GM12865 (cell line): ENCODE measurements at regions not wholly inside any gene's neighbourhood (a gene's known extent, or its start where the extent isn't known, plus 50 kb on each side); places are given as distances from the start of the nearest gene placed in this dataset.

Source experiments
- DNase-seq: peaks from one replicate; pipeline ENCODE4 v3.0.0; 2010; ENCODE audit warnings: low read depth
- H3K4me3 ChIP-seq: 2 replicates; pipeline ENCODE4 v1.5.1; 2011; ENCODE audit warnings: mild to moderate bottlenecking, low read depth, low read length, control low read depth
- CTCF ChIP-seq: IDR thresholded peaks from 2 replicates; pipeline ENCODE4 v1.5.1; 2011; ENCODE audit warnings: low read length, control low read depth, low read depth, inconsistent platforms; ENCODE audit not compliant: insufficient read depth; ENCODE audit errors: missing control alignments

DNA sequence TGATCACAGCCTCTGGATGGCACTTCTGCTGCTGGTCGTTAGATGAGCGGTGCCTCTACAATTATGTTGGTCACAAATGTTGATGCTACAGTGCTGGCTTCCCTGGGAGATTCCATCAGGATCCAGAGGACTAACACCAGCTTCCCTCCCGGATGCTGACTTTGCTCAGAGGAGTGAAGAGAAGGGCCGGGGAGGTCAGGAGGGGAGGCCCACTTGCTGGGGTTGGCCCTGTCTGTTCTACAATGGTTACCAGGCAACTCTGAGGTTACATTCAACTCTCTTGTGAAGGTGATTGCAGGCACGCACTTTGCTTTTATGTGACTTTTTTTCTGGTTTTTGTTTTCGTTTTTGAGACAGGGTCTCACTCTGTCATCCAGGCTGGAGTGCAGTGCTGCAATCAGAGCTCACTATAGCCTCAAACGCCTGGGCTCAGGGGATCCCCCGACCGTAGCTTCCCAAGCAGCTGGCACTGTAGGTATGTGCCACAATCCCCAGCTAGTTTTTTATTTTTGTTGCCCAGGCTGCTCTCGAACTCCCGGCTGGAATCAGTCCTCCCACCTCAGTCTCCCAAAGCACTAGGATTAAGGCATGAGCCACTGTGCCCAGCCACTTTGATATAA lies 112.5 kb downstream of the ADSS2 start:
- no peak for TF ChIP-seq CTCF
- DNase-seq = no peak

GRCh38 chr1:244339776-244340175 lies 111.9 kb downstream of the ADSS2 start:
- H3K4me3 ChIP-seq = no peak overlapping the region
- DNase-seq = no peak
- TF ChIP-seq CTCF = no peak

More for the DNA sequence above, 112.5 kb downstream of the ADSS2 start:
- H3K4me3 ChIP-seq = no peak overlapping the region

DNA sequence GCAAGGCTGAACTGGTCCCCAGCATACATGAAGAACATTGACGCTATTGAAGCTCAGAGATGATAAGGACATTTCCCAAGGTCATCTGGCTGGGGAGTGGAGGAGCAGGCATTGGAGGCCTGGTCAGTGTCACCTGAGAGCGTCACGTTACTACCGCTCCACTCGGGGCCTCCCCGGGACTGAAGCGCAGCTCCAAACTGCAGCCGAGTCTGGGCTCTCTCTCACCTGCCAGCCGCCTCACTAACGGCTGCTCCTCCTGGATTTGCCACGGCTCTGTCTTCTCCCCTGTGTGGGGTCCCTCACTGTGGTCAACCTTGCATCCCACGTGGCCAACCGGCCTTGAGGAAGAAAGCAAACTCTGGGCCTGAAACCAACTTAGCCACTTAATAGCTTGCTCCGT lies 111.3 kb downstream of the ADSS2 start:
- TF ChIP-seq CTCF = no peak
- no peak overlapping the region for H3K4me3 ChIP-seq
- DNase-seq = no peak

GRCh38 chr1:244341455-244342450 lies 110.0 kb downstream of the ADSS2 start:
- no peak overlapping the region for H3K4me3 ChIP-seq
- no peak for TF ChIP-seq CTCF
- no peak for DNase-seq

DNA sequence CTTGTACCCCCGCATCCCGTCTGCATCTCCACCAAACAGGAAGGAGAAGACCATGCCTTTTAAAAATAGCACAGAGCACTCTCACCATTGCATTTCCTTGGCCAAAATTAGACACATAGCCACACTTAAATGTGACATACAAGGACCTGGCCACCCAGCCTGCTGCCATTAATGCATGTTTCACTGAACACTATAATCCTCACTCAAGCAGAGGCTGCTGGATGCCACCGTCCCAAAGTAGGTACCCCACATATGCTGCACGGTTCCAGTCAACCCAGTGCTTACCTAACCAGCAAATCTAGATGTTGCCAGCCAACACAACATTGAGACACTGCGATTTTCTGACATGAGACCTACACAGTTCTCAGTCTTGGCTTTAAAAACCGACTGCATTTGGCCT lies 107.7 kb downstream of the ADSS2 start:
- no peak for TF ChIP-seq CTCF
- no peak for DNase-seq
- no peak overlapping the region for H3K4me3 ChIP-seq

- no peak for TF ChIP-seq CTCF
- no peak for DNase-seq
- no peak overlapping the region for H3K4me3 ChIP-seq
Measured at GRCh38 chr1:244346972-244347618, 104.6 kb downstream of the ADSS2 start.
